Putamen (tissue), 1 donor: ENCODE measurements at regions not wholly inside any gene's neighbourhood (a gene's known extent, or its start where the extent isn't known, plus 50 kb on each side); places are given as distances from the start of the nearest gene placed in this dataset.

Experiments
- DNase-seq: peaks from one replicate; pipeline ENCODE4 v3.0.0-alpha.2; 2016; ENCODE audit warnings: low spot score

DNA sequence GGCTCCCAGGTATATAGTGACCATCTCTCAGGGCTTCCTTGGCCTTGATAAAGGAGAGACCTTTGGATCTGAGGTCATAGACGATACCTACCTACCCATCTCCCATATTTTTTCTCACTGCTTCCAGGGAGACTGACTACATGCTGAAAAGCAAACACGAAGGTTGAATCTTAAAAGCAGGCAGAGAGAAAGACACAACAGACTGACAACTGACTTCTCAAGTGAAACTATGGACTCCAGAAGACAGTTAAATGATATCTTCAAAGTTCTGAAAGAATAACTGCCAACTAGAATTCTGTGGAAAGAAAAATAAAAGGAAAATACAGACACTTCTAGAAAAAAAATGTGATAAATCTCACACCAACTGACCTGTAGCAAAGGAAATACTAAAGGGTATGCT, 76.5 kb upstream of the HAAO start:
- no peak for DNase-seq

- no peak for DNase-seq
Observed at GRCh38 chr2:42868096-42868495, 75.7 kb upstream of the HAAO start.

GRCh38 chr2:42867093-42868065, 75.0 kb upstream of the HAAO start:
- no peak for DNase-seq

GRCh38 chr2:42865884-42866881, 73.8 kb upstream of the HAAO start:
- DNase-seq = no peak

DNA sequence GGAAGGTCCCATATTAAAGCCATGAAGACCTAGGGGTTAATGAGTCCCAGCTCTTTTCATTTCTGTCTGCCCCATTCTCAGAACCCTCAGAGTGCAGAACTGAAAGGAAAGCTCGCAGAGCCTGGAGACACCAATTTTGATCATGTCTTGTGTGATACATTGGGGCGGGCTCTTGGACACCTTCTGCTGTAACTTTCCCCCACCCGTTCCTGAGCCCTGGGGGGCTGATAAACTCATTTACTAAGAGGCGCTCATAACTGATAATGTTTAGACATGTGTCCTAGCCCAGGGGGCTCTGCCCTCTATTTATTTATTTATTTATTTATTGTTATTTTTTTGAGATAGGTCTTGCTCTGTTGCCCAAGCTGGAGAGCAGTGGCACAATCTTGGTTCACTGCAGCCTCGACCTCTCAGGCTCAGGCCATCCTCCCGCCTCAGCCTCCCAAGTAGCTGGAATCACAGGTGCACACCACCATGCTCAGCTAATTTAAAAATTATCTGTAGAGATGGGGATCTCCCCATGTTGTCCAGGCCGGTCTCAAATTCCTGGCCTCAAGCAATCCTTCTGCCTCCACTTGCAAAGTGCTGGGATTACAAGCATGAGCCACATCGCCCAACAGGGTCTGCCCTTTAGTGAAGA, 72.4 kb upstream of the HAAO start:
- DNase-seq = no peak

DNA sequence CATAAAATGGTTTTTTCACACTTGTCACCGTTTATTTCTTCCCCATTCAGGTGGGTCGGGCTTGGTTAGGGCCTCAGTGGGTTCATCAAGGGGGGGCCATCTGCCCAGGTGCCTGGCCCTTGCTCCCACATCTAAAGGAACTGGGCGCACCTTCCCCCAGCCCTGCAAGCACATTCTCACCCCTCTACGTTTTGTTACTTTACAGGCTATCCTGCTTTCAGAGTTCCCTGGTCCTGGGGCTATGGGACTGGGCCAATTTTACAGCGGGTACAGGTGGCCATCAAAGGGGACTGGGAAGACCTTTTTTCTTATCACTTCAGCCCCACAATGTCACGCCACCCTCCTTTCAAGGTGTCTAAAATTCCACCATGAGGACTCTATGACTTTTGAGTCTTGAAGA, 71.8 kb upstream of the HAAO start:
- DNase-seq = no peak

GRCh38 chr2:42863751-42864150, 71.4 kb upstream of the HAAO start:
- DNase-seq = no peak

DNA sequence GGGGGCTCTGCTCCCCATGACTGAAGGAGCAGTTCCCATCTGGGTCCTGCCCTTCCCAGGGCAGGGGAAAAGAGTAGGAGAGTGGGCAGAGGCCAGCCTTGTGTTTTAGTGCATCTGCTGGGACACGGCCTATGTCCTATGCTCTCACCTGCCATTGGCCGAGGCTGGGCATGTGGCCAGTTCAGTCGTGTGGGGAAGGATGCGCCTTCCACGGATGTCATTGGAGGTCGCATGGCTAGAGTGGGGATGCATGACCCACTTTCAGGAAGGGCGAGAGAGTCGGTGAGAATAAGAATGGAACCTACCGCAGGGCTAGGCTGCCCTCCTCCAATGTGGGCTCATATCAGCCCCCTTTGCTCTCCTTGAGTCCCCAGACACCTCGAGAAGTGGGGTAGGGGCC, 70.9 kb upstream of the HAAO start:
- DNase-seq = no peak

- no peak for DNase-seq
Observed at GRCh38 chr2:42862669-42863185, 70.3 kb upstream of the HAAO start.

DNA sequence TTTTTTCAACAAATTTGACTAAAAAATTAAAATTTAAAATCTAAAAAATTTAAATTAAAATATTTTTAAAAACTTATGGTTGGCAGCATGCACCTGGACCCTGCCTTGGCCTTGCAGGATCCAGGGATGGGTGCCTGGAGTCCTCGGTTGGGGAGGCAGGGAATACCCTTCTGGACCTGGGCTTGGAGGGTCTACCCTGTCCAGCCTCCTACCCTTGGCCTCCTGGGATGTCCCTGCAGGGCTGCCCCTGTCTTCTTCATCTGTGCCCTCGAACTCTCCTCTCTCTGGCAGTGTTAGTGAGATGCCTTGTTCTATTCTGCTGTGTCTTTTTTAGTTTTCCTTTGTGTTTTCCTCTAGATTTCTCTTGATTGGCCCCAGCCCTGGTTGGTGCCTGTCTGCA, 68.9 kb upstream of the HAAO start:
- no peak for DNase-seq

- no peak for DNase-seq
Observed at GRCh38 chr2:42860319-42861094, 68.1 kb upstream of the HAAO start.

- no peak for DNase-seq
Observed at GRCh38 chr2:42859791-42860190, 67.4 kb upstream of the HAAO start.

GRCh38 chr2:42859006-42859552, 66.7 kb upstream of the HAAO start:
- DNase-seq = no peak

DNA sequence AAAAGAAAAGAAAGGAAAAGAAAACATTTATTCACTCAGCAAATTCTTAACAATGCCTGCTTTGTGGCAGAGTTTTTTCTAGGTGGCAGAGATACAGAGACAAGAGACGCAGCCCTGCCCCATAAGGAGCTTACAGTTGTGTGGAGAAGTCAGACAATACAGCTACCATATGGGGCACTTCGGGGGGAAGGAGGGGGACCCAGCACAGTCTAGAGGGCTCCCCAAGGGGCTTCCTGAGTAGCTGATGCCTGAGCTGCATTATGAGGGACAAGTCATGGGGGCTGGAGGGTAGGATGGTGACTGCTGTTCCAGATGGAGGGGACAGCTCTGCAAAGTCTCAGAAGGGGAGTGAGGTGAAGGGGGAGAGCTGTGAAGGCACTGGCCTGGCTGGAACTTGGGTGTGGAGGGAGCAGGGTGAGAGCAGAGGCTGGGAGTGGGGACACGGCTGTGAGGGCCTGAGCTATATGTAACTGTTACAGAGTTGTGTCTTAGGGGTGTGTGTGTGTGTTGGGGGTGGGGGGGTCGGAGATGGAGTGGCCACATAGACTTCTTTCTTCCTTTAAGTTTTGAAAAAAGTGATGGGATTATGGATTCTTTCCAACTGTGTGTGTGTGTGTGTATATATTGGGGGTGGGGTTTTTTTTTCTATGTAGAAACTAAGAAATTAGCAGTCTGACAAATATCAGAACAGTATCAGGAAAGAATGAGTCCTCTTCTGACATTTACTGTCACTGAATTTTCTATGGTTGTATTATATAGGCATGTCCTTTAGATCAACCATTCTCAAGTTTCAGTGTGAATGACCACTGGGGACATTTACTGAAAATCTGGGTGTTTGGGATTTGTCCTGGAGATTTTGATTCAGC, 66.0 kb upstream of the HAAO start:
- DNase-seq = no peak

- no peak for DNase-seq
Observed at GRCh38 chr2:42856891-42857632, 64.7 kb upstream of the HAAO start.

DNA sequence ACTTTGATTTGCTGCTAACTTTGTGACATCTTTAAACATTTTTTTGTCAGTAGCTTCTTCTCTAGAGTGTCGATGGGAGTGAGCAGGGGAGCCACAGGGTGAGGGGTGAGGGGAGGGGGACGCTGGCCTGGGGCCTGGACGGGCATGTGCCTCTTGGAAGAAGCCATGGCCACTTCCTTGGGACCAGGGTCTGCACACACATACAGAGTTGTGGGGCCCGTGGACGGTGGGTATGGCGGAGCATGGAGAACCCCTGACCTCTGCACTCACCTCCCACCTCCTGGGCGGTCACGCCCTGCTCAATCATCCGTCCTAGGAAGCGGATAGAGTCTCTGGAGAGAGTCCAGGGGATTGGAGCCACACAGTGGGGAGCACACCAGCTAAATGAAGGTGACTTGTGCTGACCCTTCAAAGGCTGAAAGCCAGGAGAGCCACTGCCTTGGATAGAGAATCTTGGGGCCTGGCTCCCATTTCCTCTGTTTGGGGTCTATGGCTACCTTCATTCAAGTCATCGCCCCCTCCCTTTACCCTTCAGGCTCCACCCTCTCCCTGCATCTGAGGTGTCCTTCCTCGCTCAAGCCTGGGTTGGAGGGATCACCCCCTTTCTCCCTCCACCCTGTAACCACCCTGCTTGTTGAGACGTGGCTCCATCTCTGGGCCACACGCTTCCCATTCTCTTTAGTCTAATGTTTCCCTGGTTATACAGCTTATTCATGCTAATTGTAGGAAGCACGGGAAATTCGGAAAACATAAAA, 63.9 kb upstream of the HAAO start:
- no peak for DNase-seq

DNA sequence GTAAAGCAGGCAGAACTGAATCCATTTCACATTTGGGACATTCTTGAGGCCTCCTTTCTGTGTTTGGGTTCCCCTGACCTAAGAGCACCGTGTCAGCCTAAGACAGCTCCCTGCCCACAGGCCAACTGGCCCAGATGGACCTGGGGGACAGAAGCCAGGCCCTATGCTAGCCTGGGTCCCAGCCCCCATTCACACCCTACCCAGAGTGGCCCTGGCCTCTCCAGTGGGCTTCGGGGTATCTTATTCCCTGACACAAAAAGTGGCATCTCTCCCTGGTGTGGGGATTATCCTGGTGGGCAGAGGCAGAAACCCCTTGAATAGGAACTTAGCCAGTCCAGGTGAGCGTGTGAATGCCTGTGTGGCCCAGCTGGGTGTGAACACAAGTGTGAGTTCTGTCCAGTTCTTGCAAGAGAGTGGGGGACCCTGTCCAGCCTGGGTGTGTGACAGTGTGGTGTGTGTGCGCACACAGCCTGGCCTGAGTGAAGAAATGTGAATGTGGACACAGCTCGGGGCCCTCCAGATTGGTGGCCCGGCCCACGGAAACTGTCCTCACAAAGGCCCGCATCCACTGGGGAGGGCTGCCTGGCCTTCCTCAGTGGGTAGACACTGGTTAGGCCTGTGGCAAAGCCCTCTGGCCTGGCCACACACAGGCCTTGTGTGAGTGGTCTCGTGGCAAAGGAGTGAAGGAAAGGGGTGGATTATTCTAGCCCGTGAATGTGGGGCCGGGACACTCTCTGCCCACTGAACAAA, 63.0 kb upstream of the HAAO start:
- DNase-seq = no peak
